Gastroesophageal sphincter (tissue), 3 donors: ENCODE measurements at regions not wholly inside any gene's neighbourhood (a gene's known extent, or its start where the extent isn't known, plus 50 kb on each side); places are given as distances from the start of the nearest gene placed in this dataset.

Source experiments
- CTCF ChIP-seq, 4 experiments: fragments of 200-600 bp in 2 of 4; fragments of 450-650 bp in 2 of 4; sonication (generic) in 1 of 4; IDR thresholded peaks; one replicate each; pipeline ENCODE4 v1.5.1; 2017 to 2019; ENCODE audit warnings: antibody characterized with exemption in 4 of 4, mild to moderate bottlenecking in 2 of 4, moderate library complexity in 2 of 4
- EP300 ChIP-seq: sonication (generic); formaldehyde crosslinking; IDR thresholded peaks from one replicate; pipeline ENCODE4 v1.6.1; 2017; ENCODE audit warnings: antibody characterized with exemption, mild to moderate bottlenecking
- POLR2A ChIP-seq, 2 donors: fragments of 450-650 bp; IDR thresholded peaks; one replicate each; pipeline ENCODE4 v1.6.1; 2017; ENCODE audit warnings: antibody characterized with exemption in 2 of 2, mild to moderate bottlenecking in 2 of 2, moderate library complexity in 1 of 2
- POLR2AphosphoS5 ChIP-seq: sonication (generic); formaldehyde crosslinking; IDR thresholded peaks from one replicate; pipeline ENCODE4 v1.6.1; 2017; ENCODE audit warnings: antibody characterized with exemption

GRCh38 chr12:107247650-107248049 is 154.3 kb upstream of the CRY1 start:
- TF ChIP-seq CTCF (IDR thresholded peaks at IDR 0.05), result no peak
- no peak for TF ChIP-seq POLR2A (IDR thresholded peaks at IDR 0.05)
- TF ChIP-seq POLR2AphosphoS5, result no peak
- no peak for TF ChIP-seq EP300
